PC-3 (cell line): ENCODE measurements at regions not wholly inside any gene's neighbourhood (a gene's known extent, or its start where the extent isn't known, plus 50 kb on each side); places are given as distances from the start of the nearest gene placed in this dataset.

Source experiments
- ATAC-seq: fragments of 200-7000 bp; cut with Tn5 transposase; 2 replicates; pipeline ENCODE4 v1.9.1; 2020; ENCODE audit warnings: mild to moderate bottlenecking, moderate library complexity
- BruUV-seq: library from RNA; stranded (reverse); fragments of 400-500 nt; replicated peaks from 2 replicates; lab custom pipeline; 2021; lab: Mats Ljungman, UMichigan
- CTCF ChIA-PET: fragments of 300-600 bp; sonication (Branson Sonifier 250); formaldehyde crosslinking; loops from one replicate; lab custom pipeline; 2022; ENCODE audit warnings: antibody characterized with exemption; lab: Charles Lee
- POLR2A ChIA-PET: fragments of 300-600 bp; sonication (Branson Sonifier 250); formaldehyde crosslinking; loops from one replicate; lab custom pipeline; 2022; ENCODE audit warnings: antibody characterized with exemption; ENCODE audit not compliant: unreplicated experiment; lab: Charles Lee
- DNase-seq: peaks from one replicate; pipeline ENCODE4 v3.0.0-alpha.2; 2015
- H2AFZ ChIP-seq: fragments of 300-600 bp; sonication (generic); 2 replicates; pipeline ENCODE4 v1.6.0; 2016; ENCODE audit warnings: antibody characterized with exemption, low read length
- H3F3A ChIP-seq: fragments of 300-600 bp; sonication (generic); one replicate; pipeline ENCODE4 v1.6.0; 2017; ENCODE audit warnings: antibody characterized with exemption, low read length, control low read depth, mild to moderate bottlenecking; ENCODE audit not compliant: unreplicated experiment
- H3K27ac ChIP-seq: fragments of 300-600 bp; sonication (generic); 2 replicates; pipeline ENCODE4 v1.5.1; 2016; ENCODE audit warnings: mild to moderate bottlenecking, low read length
- H3K27me3 ChIP-seq: fragments of 300-600 bp; sonication (generic); 2 replicates; pipeline ENCODE4 v1.6.1; 2016; ENCODE audit warnings: low read length, mixed read lengths
- H3K36me3 ChIP-seq: fragments of 300-600 bp; sonication (generic); 2 replicates; pipeline ENCODE4 v1.6.1; 2016; ENCODE audit warnings: low read depth, mixed run types, low read length, mixed read lengths
- H3K4me1 ChIP-seq: fragments of 300-600 bp; sonication (generic); 2 replicates; pipeline ENCODE4 v1.5.1; 2016; ENCODE audit warnings: low read length; ENCODE audit not compliant: insufficient read depth
- H3K4me2 ChIP-seq: fragments of 300-600 bp; sonication (generic); 2 replicates; pipeline ENCODE4 v1.6.0; 2016; ENCODE audit warnings: low read length
- H3K4me3 ChIP-seq: fragments of 300-600 bp; sonication (generic); 2 replicates; pipeline ENCODE4 v1.5.1; 2016; ENCODE audit warnings: mild to moderate bottlenecking, low read length, mixed read lengths
- H3K79me2 ChIP-seq: fragments of 300-600 bp; sonication (generic); 2 replicates; pipeline ENCODE4 v1.6.1; 2017; ENCODE audit warnings: low read length, mixed read lengths
- H3K9ac ChIP-seq: fragments of 300-600 bp; sonication (generic); 2 replicates; pipeline ENCODE4 v1.6.0; 2016; ENCODE audit warnings: mild to moderate bottlenecking, low read length
- H3K9me2 ChIP-seq: fragments of 300-600 bp; sonication (generic); replicated peaks from 2 replicates; pipeline ENCODE4 v1.6.1; 2016; ENCODE audit warnings: mixed run types, low read length, mixed read lengths
- H3K9me3 ChIP-seq: fragments of 300-600 bp; sonication (generic); 2 replicates; pipeline ENCODE4 v1.6.1; 2016; ENCODE audit warnings: low read length, mixed read lengths
- H4K20me1 ChIP-seq: fragments of 300-600 bp; sonication (generic); 2 replicates; pipeline ENCODE4 v1.6.1; 2016; ENCODE audit warnings: low read length, mixed read lengths
- EZH2 ChIP-seq: fragments of 300-600 bp; sonication (generic); IDR thresholded peaks from one replicate; pipeline ENCODE4 v1.6.1; 2017; ENCODE audit warnings: antibody characterized with exemption, mild to moderate bottlenecking, low read length; ENCODE audit not compliant: unreplicated experiment
- EZH2phosphoT487 ChIP-seq: fragments of 300-600 bp; sonication (generic); IDR thresholded peaks from 2 replicates; pipeline ENCODE4 v1.6.1; 2018; ENCODE audit warnings: mild to moderate bottlenecking, antibody characterized with exemption, low read length, borderline replicate concordance
- intact Hi-C: fragments of 100-400 bp; cut with micrococcal nuclease; formaldehyde crosslinking; loops from 2 replicates; pipeline ENCODE4 v1.9.0; 2023
- TF ChIP-seq, protein P1 (sequence below): fragments of 300-600 bp; sonication (generic); conservative IDR thresholded peaks from 2 replicates; pipeline ENCODE4 v1.5.1; 2017; ENCODE audit warnings: antibody characterized with exemption, low read depth, mild to moderate bottlenecking, low read length

DNA sequence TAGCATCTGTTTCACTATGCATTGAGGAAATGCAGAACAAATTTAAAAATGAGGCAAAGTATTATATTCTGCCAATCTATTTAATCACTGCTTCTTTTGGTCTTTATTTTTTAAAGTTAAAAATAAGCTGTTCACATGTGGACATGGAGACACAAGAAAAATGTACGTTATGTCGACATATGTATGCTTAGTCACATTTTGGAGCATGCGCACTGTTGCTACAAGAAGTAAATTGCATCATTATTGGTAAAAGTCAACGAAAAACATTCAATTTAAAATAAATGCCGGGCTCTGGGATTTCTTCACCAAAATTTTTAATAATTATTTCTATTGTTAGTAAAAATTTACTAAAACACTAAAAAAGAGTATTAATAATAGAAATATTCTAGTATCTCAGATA is 876.3 kb upstream of the CTNND2 start:
- intact Hi-C loops = no loop called here
- Histone ChIP-seq H3F3A (no peaks in the 10 kb centered on the region), H3K79me2 (no peaks in the 10 kb centered on the region), H3K36me3 (no peaks in the 10 kb centered on the region), H4K20me1 (no peaks in the 10 kb centered on the region), H3K9ac (no peak overlapping the region), H2AFZ (no peak overlapping the region), H3K27ac (no peak overlapping the region), H3K9me2 (no peaks in the 10 kb centered on the region), H3K9me3 (no peaks in the 10 kb centered on the region), H3K4me3 (no peak overlapping the region), H3K4me1 (0 out of 2 replicates have a peak, but pooled peaks cover 3% of the 10 kb centered on the region), H3K4me2 (no peak overlapping the region), H3K27me3 (no peaks in the 10 kb centered on the region)
- CTCF ChIA-PET = no interaction called here
- no TSS peak for BruUV-seq
- TF ChIP-seq EZH2 (no peak), EZH2phosphoT487 (no peak)
- TF ChIP-seq, protein P1, sequence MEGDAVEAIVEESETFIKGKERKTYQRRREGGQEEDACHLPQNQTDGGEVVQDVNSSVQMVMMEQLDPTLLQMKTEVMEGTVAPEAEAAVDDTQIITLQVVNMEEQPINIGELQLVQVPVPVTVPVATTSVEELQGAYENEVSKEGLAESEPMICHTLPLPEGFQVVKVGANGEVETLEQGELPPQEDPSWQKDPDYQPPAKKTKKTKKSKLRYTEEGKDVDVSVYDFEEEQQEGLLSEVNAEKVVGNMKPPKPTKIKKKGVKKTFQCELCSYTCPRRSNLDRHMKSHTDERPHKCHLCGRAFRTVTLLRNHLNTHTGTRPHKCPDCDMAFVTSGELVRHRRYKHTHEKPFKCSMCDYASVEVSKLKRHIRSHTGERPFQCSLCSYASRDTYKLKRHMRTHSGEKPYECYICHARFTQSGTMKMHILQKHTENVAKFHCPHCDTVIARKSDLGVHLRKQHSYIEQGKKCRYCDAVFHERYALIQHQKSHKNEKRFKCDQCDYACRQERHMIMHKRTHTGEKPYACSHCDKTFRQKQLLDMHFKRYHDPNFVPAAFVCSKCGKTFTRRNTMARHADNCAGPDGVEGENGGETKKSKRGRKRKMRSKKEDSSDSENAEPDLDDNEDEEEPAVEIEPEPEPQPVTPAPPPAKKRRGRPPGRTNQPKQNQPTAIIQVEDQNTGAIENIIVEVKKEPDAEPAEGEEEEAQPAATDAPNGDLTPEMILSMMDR = no peak
- DNase-seq = no peak
- POLR2A ChIA-PET = no interaction called here
- no peak for ATAC-seq

DNA sequence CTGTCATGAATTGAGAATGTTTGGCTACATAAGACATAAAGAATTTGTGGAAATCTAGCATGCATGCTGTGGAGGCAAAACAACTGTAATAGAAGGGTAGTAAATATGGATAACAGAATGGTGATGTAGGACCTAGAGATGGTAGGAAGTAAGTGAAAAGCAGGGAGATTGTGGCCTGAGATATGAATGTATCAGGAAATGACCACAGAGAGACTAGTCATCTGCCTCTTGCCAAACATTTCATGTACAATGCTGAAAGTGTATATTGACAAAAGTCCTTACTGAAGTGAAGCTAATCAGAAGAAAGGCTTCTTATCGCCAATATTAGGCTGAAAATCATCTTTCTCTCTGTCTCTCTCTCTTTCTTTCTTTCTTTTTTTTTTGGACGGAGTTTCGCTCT is 873.1 kb upstream of the CTNND2 start:
- no peaks in the 10 kb centered on the region for H4K20me1 ChIP-seq
- ATAC-seq = peak; percentile 53
- no peaks in the 10 kb centered on the region for H3K36me3 ChIP-seq
- TF ChIP-seq EZH2phosphoT487 = no peak
- TF ChIP-seq, protein P1 = no peak
- no peak for TF ChIP-seq EZH2
- no peaks in the 10 kb centered on the region for H3K79me2 ChIP-seq
- BruUV-seq = no TSS peak
- H3F3A ChIP-seq = no peaks in the 10 kb centered on the region
- no peaks in the 10 kb centered on the region for H3K9me3 ChIP-seq
- H3K4me2 ChIP-seq = no peak overlapping the region
- no peak overlapping the region for H3K9ac ChIP-seq
- H3K9me2 ChIP-seq = no peaks in the 10 kb centered on the region
- H3K4me1 ChIP-seq = peaks cover 8% of the 10 kb centered on the region; the same call in 1 of the 2 replicates
- intact Hi-C loops = loop anchor here (10.0 kb wide), 1 partner anchor 143 kb away; no protein-coding TSS in a partner anchor
- no peak overlapping the region for H2AFZ ChIP-seq
- DNase-seq = peak; percentile 64
- ChIA-PET CTCF (interaction anchor here (0.7 kb wide), 1 partner anchor 295 kb away, joined by 4 read pairs; no protein-coding TSS in a partner anchor), POLR2A (no interaction called here)
- no peaks in the 10 kb centered on the region for H3K27me3 ChIP-seq
- H3K27ac ChIP-seq = no peak overlapping the region
- H3K4me3 ChIP-seq = no peak overlapping the region

DNA sequence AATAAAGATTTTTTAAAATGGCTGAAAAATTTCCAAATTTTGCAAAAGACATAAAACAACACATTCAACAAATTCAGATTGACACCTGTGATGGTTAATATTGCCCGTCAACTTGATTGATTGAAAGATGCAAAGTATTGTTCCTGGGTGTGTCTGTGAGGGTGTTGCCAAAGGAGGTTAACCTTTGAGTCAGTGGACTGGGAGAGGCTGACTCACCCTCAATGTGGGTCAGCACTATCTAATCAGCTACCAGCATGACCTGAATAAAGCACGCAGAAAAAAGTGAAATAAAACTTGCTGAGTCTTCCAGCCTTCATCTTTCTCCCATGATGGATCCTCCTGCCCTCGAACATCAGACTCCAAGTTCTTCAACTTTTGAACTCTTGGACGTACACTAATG is 868.0 kb upstream of the CTNND2 start:
- Histone ChIP-seq H3K9me2 (no peaks in the 10 kb centered on the region), H3K79me2 (no peaks in the 10 kb centered on the region), H3K4me3 (no peak overlapping the region), H3K27ac (no peak overlapping the region), H3K36me3 (no peaks in the 10 kb centered on the region), H4K20me1 (no peaks in the 10 kb centered on the region), H3K4me1 (peaks cover 13% of the 10 kb centered on the region; the same call in 1 of the 2 replicates), H3K9ac (no peak overlapping the region), H3K27me3 (no peaks in the 10 kb centered on the region), H3K4me2 (no peak overlapping the region), H3F3A (no peaks in the 10 kb centered on the region), H3K9me3 (no peaks in the 10 kb centered on the region), H2AFZ (no peak overlapping the region)
- intact Hi-C loops = loop anchor here (10.0 kb wide), 1 partner anchor 137 kb away; no protein-coding TSS in a partner anchor
- ATAC-seq (peak; percentile 48; the same call in 1 of the 2 replicates), DNase-seq (peak; percentile 57)
- BruUV-seq = no TSS peak
- TF ChIP-seq EZH2phosphoT487 (no peak), EZH2 (no peak)
- TF ChIP-seq, protein P1 = no peak
- CTCF ChIA-PET = no interaction called here
- POLR2A ChIA-PET = no interaction called here
